ENCODE measurements at regions not wholly inside any gene's neighbourhood (a gene's known extent, or its start where the extent isn't known, plus 50 kb on each side); places are given as distances from the start of the nearest gene placed in this dataset.

DNA sequence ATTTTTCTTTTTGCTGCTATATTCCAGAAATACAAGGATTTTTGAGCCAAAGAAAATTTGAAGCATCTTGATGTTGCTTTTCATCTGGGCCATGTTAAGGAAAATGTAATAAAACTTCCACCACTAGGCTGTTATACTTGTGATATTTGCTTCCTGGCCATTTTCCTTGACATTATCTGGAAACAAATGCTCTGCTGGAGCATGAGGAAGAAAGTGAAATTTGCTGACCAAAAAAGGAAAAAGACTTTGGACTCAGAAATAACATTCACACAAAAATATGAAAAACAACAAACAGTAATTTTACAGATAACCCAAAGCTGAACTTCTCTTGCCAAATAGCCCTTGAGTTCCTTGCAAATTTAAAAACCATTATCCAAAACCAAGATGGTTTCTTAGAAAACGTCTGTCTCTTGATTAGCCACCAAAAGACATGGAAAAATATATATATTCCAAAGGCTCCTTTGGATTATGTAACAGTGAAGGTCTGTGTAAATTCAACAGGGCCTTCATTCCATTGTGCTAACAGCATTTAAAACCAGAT lies 344.5 kb downstream of the LMX1A start:
- TF ChIP-seq, protein P1, sequence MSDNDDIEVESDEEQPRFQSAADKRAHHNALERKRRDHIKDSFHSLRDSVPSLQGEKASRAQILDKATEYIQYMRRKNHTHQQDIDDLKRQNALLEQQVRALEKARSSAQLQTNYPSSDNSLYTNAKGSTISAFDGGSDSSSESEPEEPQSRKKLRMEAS (IDR thresholded peaks at IDR 0.05; ENCODE audit: insufficient read depth, insufficient read length), result no peak
- TF ChIP-seq, protein P2, sequence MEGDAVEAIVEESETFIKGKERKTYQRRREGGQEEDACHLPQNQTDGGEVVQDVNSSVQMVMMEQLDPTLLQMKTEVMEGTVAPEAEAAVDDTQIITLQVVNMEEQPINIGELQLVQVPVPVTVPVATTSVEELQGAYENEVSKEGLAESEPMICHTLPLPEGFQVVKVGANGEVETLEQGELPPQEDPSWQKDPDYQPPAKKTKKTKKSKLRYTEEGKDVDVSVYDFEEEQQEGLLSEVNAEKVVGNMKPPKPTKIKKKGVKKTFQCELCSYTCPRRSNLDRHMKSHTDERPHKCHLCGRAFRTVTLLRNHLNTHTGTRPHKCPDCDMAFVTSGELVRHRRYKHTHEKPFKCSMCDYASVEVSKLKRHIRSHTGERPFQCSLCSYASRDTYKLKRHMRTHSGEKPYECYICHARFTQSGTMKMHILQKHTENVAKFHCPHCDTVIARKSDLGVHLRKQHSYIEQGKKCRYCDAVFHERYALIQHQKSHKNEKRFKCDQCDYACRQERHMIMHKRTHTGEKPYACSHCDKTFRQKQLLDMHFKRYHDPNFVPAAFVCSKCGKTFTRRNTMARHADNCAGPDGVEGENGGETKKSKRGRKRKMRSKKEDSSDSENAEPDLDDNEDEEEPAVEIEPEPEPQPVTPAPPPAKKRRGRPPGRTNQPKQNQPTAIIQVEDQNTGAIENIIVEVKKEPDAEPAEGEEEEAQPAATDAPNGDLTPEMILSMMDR (IDR thresholded peaks at IDR 0.05; ENCODE audit: extremely low read depth in 1 of 2, insufficient read depth in 1 of 2, low read depth in 1 of 2, low read length in 2 of 2), result no peak
- TF ChIP-seq POLR2A (IDR thresholded peaks at IDR 0.05; ENCODE audit: low read depth, low read length) (no peak), POLR2AphosphoS5 (IDR thresholded peaks at IDR 0.05; ENCODE audit: insufficient read depth, low read depth, low read length) (no peak), EZH2 (IDR thresholded peaks at IDR 0.05; ENCODE audit: borderline replicate concordance, low read depth, low read length, severe bottlenecking) (no peak), GATA2 (IDR thresholded peaks at IDR 0.05; ENCODE audit: insufficient read depth, insufficient read length, low read depth, low read length) (no peak), MYC (IDR thresholded peaks at IDR 0.05; ENCODE audit: low read depth, low read length) (no peak), JUN (IDR thresholded peaks at IDR 0.05; ENCODE audit: borderline replicate concordance, insufficient read depth, insufficient read length, low read depth) (no peak), FOS (IDR thresholded peaks at IDR 0.05; ENCODE audit: borderline replicate concordance, insufficient read depth, low read length) (no peak)

All from endothelial cell of umbilical vein (primary cell).